ENCODE measurements at regions not wholly inside any gene's neighbourhood (a gene's known extent, or its start where the extent isn't known, plus 50 kb on each side); places are given as distances from the start of the nearest gene placed in this dataset.

- H3K4me1 ChIP-seq (ENCODE audit: control insufficient read depth, insufficient read depth, low read length), result no peaks in the 10 kb centered on the region
- no peaks in the 10 kb centered on the region for H3K36me3 ChIP-seq (ENCODE audit: control insufficient read depth in 2 of 2, insufficient read depth in 1 of 2, low read length in 2 of 2)
- ChIA-PET CTCF (no interaction called here), POLR2A (no interaction called here)
- no peak overlapping the region for H3K4me3 ChIP-seq (ENCODE audit: low read depth, low read length)
- TF ChIP-seq ZNF768 (tag by site-specific recombination; IDR thresholded peaks at IDR 0.05), result no peak
- TF ChIP-seq RBAK (tag by site-specific recombination; IDR thresholded peaks at IDR 0.05), result no peak
- H3K27ac ChIP-seq (ENCODE audit: extremely low read depth, low read depth, low read length), result no peak overlapping the region
- H3K9me3 ChIP-seq (ENCODE audit: control insufficient read depth, insufficient read depth, low read depth, low read length), result no peaks in the 10 kb centered on the region
Measured at GRCh38 chr13:105144936-105145335, 1390.5 kb downstream of the EFNB2 start.

- POLR2A ChIA-PET, result no interaction called here
- Histone ChIP-seq H3K36me3 (ENCODE audit: control insufficient read depth in 2 of 2, insufficient read depth in 1 of 2, low read length in 2 of 2) (no peaks in the 10 kb centered on the region), H3K4me1 (ENCODE audit: control insufficient read depth, insufficient read depth, low read length) (no peaks in the 10 kb centered on the region), H3K9me3 (ENCODE audit: control insufficient read depth, insufficient read depth, low read depth, low read length) (no peaks in the 10 kb centered on the region), H3K4me3 (ENCODE audit: low read depth, low read length) (no peak overlapping the region), H3K27ac (ENCODE audit: extremely low read depth, low read depth, low read length) (no peak overlapping the region)
- TF ChIP-seq TRIM28 (IDR thresholded peaks at IDR 0.05; ENCODE audit: borderline replicate concordance, low read length) (no peak), ZNF302 (tag by site-specific recombination; IDR thresholded peaks at IDR 0.05; ENCODE audit: low read depth) (no peak), REPIN1 (tag by site-specific recombination; IDR thresholded peaks at IDR 0.05; ENCODE audit: low read depth) (no peak), ZNF423 (tag by site-specific recombination; IDR thresholded peaks at IDR 0.05) (no peak), ZNF433 (tag by site-specific recombination; IDR thresholded peaks at IDR 0.05; ENCODE audit: low read depth) (no peak), GFI1B (tag by site-specific recombination; IDR thresholded peaks at IDR 0.05) (no peak), OVOL3 (tag by site-specific recombination; IDR thresholded peaks at IDR 0.05) (no peak), HOXD13 (CRISPR knock-in tag; IDR thresholded peaks at IDR 0.05; ENCODE audit: borderline replicate concordance) (no peak)
- TF ChIP-seq, protein P1, sequence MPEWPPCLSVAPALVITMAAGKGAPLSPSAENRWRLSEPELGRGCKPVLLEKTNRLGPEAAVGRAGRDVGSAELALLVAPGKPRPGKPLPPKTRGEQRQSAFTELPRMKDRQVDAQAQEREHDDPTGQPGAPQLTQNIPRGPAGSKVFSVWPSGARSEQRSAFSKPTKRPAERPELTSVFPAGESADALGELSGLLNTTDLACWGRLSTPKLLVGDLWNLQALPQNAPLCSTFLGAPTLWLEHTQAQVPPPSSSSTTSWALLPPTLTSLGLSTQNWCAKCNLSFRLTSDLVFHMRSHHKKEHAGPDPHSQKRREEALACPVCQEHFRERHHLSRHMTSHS (tag by site-specific recombination; IDR thresholded peaks at IDR 0.05), result no peak
- CTCF ChIA-PET, result interaction anchor here (0.7 kb wide), 1 partner anchor 97 kb away, joined by 3 read pairs; no protein-coding TSS in a partner anchor
Measured at GRCh38 chr13:105144020-105144419, 1391.4 kb downstream of the EFNB2 start.

DNA sequence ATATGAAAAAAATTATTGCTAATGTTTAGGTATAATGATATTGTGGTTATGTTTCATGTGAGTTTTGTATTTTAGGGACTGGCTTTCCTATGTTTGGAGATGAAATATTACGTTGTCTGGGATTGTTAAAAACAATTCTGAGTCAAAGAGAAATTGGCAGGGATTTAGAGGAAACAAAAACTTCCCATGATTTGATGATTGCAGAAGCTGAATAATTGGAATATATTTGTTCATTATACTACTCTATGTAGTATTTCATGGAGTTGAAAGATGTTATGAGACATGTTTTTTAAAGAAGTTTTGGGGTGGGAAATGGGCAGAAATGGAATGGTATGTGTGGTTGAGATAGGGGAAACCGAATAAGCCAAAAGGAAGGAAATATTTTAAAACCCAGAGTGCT, 1392.9 kb downstream of the EFNB2 start:
- CTCF ChIA-PET, result no interaction called here
- POLR2A ChIA-PET, result no interaction called here

More for the DNA sequence above, 1392.9 kb downstream of the EFNB2 start:
- Histone ChIP-seq H3K4me1 (ENCODE audit: control insufficient read depth, insufficient read depth, low read length) (no peaks in the 10 kb centered on the region), H3K36me3 (ENCODE audit: control insufficient read depth in 2 of 2, insufficient read depth in 1 of 2, low read length in 2 of 2) (no peaks in the 10 kb centered on the region), H3K4me3 (ENCODE audit: low read depth, low read length) (no peak overlapping the region), H3K9me3 (ENCODE audit: control insufficient read depth, insufficient read depth, low read depth, low read length) (no peaks in the 10 kb centered on the region), H3K27ac (ENCODE audit: extremely low read depth, low read depth, low read length) (no peak overlapping the region)
- TF ChIP-seq ZNF600 (tag by site-specific recombination; IDR thresholded peaks at IDR 0.05) (no peak), ZXDB (tag by site-specific recombination; IDR thresholded peaks at IDR 0.05) (no peak), ZNF341 (tag by site-specific recombination; IDR thresholded peaks at IDR 0.05; ENCODE audit: low read depth) (no peak), ZBTB48 (tag by site-specific recombination; IDR thresholded peaks at IDR 0.05) (no peak), ZNF133 (tag by site-specific recombination; IDR thresholded peaks at IDR 0.05) (no peak), ZNF292 (tag by site-specific recombination; IDR thresholded peaks at IDR 0.05; ENCODE audit: borderline replicate concordance, low read depth) (no peak), SALL2 (tag by site-specific recombination; IDR thresholded peaks at IDR 0.05; ENCODE audit: borderline replicate concordance) (no peak), ZNF157 (tag by site-specific recombination; IDR thresholded peaks at IDR 0.05) (no peak), EGR2 (tag by site-specific recombination; IDR thresholded peaks at IDR 0.05; ENCODE audit: low read depth) (no peak), ZNF585B (tag by site-specific recombination; IDR thresholded peaks at IDR 0.05) (no peak), ZNF654 (tag by site-specific recombination; IDR thresholded peaks at IDR 0.05; ENCODE audit: low read depth) (no peak), ZNF791 (tag by site-specific recombination; IDR thresholded peaks at IDR 0.05) (no peak), ZNF174 (tag by site-specific recombination; IDR thresholded peaks at IDR 0.05) (no peak), ZNF624 (tag by site-specific recombination; IDR thresholded peaks at IDR 0.05) (no peak)
- TF ChIP-seq, protein P2, sequence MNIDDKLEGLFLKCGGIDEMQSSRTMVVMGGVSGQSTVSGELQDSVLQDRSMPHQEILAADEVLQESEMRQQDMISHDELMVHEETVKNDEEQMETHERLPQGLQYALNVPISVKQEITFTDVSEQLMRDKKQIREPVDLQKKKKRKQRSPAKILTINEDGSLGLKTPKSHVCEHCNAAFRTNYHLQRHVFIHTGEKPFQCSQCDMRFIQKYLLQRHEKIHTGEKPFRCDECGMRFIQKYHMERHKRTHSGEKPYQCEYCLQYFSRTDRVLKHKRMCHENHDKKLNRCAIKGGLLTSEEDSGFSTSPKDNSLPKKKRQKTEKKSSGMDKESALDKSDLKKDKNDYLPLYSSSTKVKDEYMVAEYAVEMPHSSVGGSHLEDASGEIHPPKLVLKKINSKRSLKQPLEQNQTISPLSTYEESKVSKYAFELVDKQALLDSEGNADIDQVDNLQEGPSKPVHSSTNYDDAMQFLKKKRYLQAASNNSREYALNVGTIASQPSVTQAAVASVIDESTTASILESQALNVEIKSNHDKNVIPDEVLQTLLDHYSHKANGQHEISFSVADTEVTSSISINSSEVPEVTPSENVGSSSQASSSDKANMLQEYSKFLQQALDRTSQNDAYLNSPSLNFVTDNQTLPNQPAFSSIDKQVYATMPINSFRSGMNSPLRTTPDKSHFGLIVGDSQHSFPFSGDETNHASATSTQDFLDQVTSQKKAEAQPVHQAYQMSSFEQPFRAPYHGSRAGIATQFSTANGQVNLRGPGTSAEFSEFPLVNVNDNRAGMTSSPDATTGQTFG (tag by site-specific recombination; IDR thresholded peaks at IDR 0.05; ENCODE audit: borderline replicate concordance), result no peak
- TF ChIP-seq, protein P1 (tag by site-specific recombination; IDR thresholded peaks at IDR 0.05), result no peak
